Astrocyte of the spinal cord (primary cell): ENCODE measurements at regions not wholly inside any gene's neighbourhood (a gene's known extent, or its start where the extent isn't known, plus 50 kb on each side); places are given as distances from the start of the nearest gene placed in this dataset.

ENCODE experiments used
- DNase-seq: peaks from one replicate; pipeline ENCODE4 v3.0.0; 2011; ENCODE audit warnings: low read depth, low spot score
- H3K4me3 ChIP-seq: 2 replicates; pipeline ENCODE4 v1.5.1; 2011; ENCODE audit warnings: low read depth, mild to moderate bottlenecking, low read length, moderate library complexity
- CTCF ChIP-seq: IDR thresholded peaks from 2 replicates; pipeline ENCODE4 v1.5.1; 2012; ENCODE audit warnings: low read depth, mild to moderate bottlenecking, low read length, inconsistent platforms
- in situ Hi-C: cut with HindIII; loops from 2 replicates; pipeline ENCODE4 v1.10.0; 2017; ENCODE audit warnings: low sequenced_read_pairs

GRCh38 chr18:76654577-76654976, 159.5 kb upstream of the ZNF516 start:
- DNase-seq, result no peak
- in situ Hi-C loops, result no loop called here
- TF ChIP-seq CTCF, result no peak
- H3K4me3 ChIP-seq, result no peak overlapping the region

DNA sequence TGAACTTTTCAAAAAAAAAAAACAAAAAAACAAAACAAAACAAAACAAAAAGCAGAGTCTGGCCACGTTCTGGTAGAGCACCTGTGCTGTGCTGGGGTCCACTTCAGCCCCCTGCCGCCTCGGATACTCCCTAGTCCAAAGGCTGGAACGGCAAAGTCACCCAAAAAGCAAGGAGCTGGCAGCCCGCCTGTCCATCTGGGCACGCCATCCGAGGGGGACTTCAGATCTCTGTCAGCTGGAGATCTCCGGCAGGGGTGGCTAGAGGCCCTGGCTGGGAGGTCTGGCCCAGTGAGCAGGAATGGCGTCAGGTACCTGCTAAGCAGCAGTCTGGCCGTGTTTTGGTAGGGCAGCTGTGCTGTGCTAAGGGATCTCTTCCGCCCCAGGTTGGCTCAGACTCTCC, 152.3 kb upstream of the ZNF516 start:
- in situ Hi-C loops, result no loop called here
- no peak for DNase-seq
- no peak overlapping the region for H3K4me3 ChIP-seq
- TF ChIP-seq CTCF, result no peak

GRCh38 chr18:76644580-76644979, 149.5 kb upstream of the ZNF516 start:
- H3K4me3 ChIP-seq, result no peak overlapping the region
- no peak for DNase-seq
- in situ Hi-C loops, result no loop called here
- TF ChIP-seq CTCF, result no peak

GRCh38 chr18:76643996-76644395, 149.0 kb upstream of the ZNF516 start:
- TF ChIP-seq CTCF, result no peak
- in situ Hi-C loops, result no loop called here

DNA sequence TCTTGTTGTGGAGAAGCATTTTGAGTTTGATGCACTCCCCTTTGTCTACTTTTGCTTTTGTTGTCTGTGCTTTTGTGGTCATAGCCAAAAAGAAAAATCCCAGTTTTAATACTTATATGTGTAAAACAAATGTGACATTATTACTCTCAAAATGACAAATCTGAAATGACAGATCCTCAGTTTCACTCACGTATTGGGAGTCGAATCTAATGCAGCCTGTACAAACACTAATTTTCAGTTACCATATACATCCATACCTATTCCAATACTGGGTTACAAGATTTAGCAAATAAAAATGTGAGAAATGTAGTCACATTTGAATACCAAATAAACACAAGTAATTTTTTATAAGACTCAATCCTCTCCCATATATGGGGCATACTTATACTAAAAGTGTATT, 148.2 kb upstream of the ZNF516 start:
- no peak for TF ChIP-seq CTCF
- no peak for DNase-seq
- H3K4me3 ChIP-seq, result no peak overlapping the region
- in situ Hi-C loops, result no loop called here

More at GRCh38 chr18:76643996-76644395, 149.0 kb upstream of the ZNF516 start:
- no peak for DNase-seq
- H3K4me3 ChIP-seq, result no peak overlapping the region

DNA sequence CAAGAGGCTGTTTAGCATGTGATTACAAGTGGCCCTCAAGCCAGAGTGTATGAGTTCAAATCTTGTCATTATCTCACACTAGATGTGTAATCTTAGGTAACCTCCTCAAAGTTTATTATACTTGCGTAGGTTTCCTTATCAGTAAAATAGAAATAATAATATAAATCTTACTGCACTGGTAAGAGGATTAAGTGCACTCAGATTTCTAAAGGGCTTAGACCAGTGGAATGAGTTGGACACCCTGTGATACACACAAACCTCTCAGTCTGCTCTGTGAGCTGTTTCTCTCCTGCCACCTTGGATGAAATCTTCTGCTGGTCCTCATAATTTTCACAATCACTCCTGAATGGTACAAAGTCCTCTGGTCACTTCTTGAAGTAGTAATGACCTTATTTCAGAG, 145.4 kb upstream of the ZNF516 start:
- no peak for TF ChIP-seq CTCF
- in situ Hi-C loops, result no loop called here
- DNase-seq, result no peak
- no peak overlapping the region for H3K4me3 ChIP-seq

DNA sequence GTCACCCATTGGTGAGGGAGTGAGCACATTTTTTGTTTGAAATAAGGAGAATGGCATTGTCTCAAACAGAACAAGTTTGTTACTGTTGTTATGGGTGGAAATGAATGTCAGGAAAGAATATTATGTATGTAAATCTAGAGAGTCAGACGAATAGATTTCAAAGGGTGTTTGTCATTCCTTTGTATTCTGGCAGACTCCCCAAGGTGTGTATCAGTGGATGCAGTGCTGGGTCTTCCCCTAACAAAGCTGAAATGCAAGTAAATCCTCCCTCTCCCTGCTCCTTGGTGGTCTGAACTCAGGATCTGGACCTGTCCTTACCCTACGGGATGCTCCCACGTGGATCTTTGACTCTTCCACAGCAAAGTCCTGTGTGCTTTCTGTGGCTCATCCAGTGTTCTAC, 139.5 kb upstream of the ZNF516 start:
- H3K4me3 ChIP-seq, result no peak overlapping the region
- in situ Hi-C loops, result no loop called here
- no peak for TF ChIP-seq CTCF
- no peak for DNase-seq
